ENCODE measurements at regions not wholly inside any gene's neighbourhood (a gene's known extent, or its start where the extent isn't known, plus 50 kb on each side); places are given as distances from the start of the nearest gene placed in this dataset.

- DNase-seq = no peak
These were observed 252.3 kb upstream of the SLC24A2 start for GRCh38 chr9:20040991-20041696.

- no peak for DNase-seq
These were observed 248.9 kb upstream of the SLC24A2 start for GRCh38 chr9:20037699-20038098.

- no peak for DNase-seq
These were observed 244.7 kb upstream of the SLC24A2 start for GRCh38 chr9:20033511-20033910.

- no peak for DNase-seq
These were observed 243.7 kb upstream of the SLC24A2 start for GRCh38 chr9:20032413-20033006.

GRCh38 chr9:20031836-20032235 is 243.0 kb upstream of the SLC24A2 start:
- no peak for DNase-seq

GRCh38 chr9:20030671-20031070 is 241.8 kb upstream of the SLC24A2 start:
- DNase-seq = no peak

GRCh38 chr9:20030221-20030620 is 241.4 kb upstream of the SLC24A2 start:
- no peak for DNase-seq

GRCh38 chr9:20028849-20029231 is 240.0 kb upstream of the SLC24A2 start:
- DNase-seq = no peak

GRCh38 chr9:20028192-20028848 is 239.5 kb upstream of the SLC24A2 start:
- DNase-seq = no peak

- no peak for DNase-seq
These were observed 235.2 kb upstream of the SLC24A2 start for GRCh38 chr9:20023961-20024571.

GRCh38 chr9:20023210-20023905 is 234.5 kb upstream of the SLC24A2 start:
- DNase-seq = no peak

GRCh38 chr9:20022410-20022809 is 233.6 kb upstream of the SLC24A2 start:
- no peak for DNase-seq

- no peak for DNase-seq
These were observed 227.8 kb upstream of the SLC24A2 start for GRCh38 chr9:20016611-20017010.

GRCh38 chr9:20015427-20015931 is 226.6 kb upstream of the SLC24A2 start:
- no peak for DNase-seq

GRCh38 chr9:20014168-20014567 is 225.3 kb upstream of the SLC24A2 start:
- DNase-seq = no peak

GRCh38 chr9:20012232-20012631 is 223.4 kb upstream of the SLC24A2 start:
- DNase-seq = no peak

GRCh38 chr9:20009606-20010005 is 220.8 kb upstream of the SLC24A2 start:
- DNase-seq = no peak

GRCh38 chr9:20002011-20002410 is 213.2 kb upstream of the SLC24A2 start:
- DNase-seq = no peak

GRCh38 chr9:20001058-20001457 is 212.2 kb upstream of the SLC24A2 start:
- DNase-seq = no peak

GRCh38 chr9:19999491-20000057 is 210.7 kb upstream of the SLC24A2 start:
- DNase-seq = no peak

GRCh38 chr9:19998823-19999455 is 210.1 kb upstream of the SLC24A2 start:
- DNase-seq = no peak

GRCh38 chr9:19998153-19998552 is 209.3 kb upstream of the SLC24A2 start:
- DNase-seq = no peak
